Prostate gland (tissue), 2 donors: ENCODE measurements at regions not wholly inside any gene's neighbourhood (a gene's known extent, or its start where the extent isn't known, plus 50 kb on each side); places are given as distances from the start of the nearest gene placed in this dataset.

ENCODE experiments used
- POLR2A ChIP-seq: fragments of 450-650 bp; IDR thresholded peaks from one replicate; pipeline ENCODE4 v1.6.1; 2016; ENCODE audit warnings: antibody characterized with exemption, mild to moderate bottlenecking
- POLR2AphosphoS5 ChIP-seq: sonication (generic); formaldehyde crosslinking; IDR thresholded peaks from one replicate; pipeline ENCODE4 v1.6.1; 2017; ENCODE audit warnings: antibody characterized with exemption
- TF ChIP-seq, protein P1 (sequence below), 4 experiments: fragments of 200-600 bp in 2 of 4; fragments of 450-650 bp in 2 of 4; sonication (generic) in 2 of 4; IDR thresholded peaks; 1 replicate in 3 of 4; 2 replicates in 1 of 4; pipeline ENCODE4 v1.5.1; 2016 to 2019; ENCODE audit warnings: antibody characterized with exemption in 4 of 4, mild to moderate bottlenecking in 2 of 4, moderate library complexity in 2 of 4

DNA sequence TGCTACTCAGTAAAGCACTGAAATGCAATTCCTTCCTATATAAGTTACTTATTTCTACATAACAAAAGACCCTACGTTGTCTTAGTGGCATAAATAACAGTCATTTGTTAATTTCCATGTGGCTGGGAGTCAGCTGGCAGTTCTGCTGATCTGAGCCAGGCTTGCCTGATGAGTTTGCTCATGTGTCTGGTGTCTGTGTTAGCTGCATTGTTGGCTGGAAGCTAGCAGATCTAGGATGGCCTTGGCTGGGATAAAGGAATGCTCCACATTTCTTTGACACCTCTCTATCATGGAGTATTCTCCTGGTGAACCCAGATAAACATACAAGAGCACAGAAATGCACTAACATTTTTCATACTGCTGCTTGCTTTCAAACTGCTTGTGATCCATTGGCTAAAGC is 264.4 kb upstream of the MON1B start:
- TF ChIP-seq, protein P1, sequence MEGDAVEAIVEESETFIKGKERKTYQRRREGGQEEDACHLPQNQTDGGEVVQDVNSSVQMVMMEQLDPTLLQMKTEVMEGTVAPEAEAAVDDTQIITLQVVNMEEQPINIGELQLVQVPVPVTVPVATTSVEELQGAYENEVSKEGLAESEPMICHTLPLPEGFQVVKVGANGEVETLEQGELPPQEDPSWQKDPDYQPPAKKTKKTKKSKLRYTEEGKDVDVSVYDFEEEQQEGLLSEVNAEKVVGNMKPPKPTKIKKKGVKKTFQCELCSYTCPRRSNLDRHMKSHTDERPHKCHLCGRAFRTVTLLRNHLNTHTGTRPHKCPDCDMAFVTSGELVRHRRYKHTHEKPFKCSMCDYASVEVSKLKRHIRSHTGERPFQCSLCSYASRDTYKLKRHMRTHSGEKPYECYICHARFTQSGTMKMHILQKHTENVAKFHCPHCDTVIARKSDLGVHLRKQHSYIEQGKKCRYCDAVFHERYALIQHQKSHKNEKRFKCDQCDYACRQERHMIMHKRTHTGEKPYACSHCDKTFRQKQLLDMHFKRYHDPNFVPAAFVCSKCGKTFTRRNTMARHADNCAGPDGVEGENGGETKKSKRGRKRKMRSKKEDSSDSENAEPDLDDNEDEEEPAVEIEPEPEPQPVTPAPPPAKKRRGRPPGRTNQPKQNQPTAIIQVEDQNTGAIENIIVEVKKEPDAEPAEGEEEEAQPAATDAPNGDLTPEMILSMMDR (IDR thresholded peaks at IDR 0.05) = no peak
- TF ChIP-seq POLR2A (no peak), POLR2AphosphoS5 (no peak)
